Stimulated activated CD4-positive, alpha-beta T cell treated with anti-CD3 and anti-CD28 coated beads, Interleukin-4, amount 100 ng/mL, for 4 hours (primary cell): ENCODE measurements at regions not wholly inside any gene's neighbourhood (a gene's known extent, or its start where the extent isn't known, plus 50 kb on each side); places are given as distances from the start of the nearest gene placed in this dataset.
"Not testable (repeated sequence)": the region's sequence is repeated elsewhere in the genome, so short reads cannot be mapped to it uniquely, and the experiment has no call there.

Experiments used
- DNase-seq, 2 experiments: peaks; one replicate each; pipeline ENCODE4 v3.0.0-alpha.2; 2020

- no peak for DNase-seq
Measured at GRCh38 chr22:48072777-48073176, 1310.3 kb downstream of the TBC1D22A start.

DNA sequence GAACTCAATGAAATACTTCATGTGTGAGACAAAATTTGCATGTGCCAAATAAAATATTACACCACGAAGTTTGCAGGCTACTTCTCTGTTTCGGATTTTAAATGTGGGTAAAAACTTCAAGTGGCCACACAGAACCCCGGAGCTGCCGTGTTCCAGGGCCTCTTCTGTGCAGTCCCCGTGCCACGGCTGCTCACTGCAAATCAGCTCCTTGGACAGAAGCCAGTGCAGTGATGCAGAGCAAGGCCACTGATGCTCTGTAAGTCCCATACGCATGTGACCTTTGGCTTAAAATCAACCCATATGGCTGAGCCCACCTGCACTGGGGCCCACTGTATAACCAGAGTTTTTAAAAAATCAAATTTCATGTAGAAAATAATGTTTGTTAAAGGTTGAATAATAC lies 1309.4 kb downstream of the TBC1D22A start:
- DNase-seq = no peak

DNA sequence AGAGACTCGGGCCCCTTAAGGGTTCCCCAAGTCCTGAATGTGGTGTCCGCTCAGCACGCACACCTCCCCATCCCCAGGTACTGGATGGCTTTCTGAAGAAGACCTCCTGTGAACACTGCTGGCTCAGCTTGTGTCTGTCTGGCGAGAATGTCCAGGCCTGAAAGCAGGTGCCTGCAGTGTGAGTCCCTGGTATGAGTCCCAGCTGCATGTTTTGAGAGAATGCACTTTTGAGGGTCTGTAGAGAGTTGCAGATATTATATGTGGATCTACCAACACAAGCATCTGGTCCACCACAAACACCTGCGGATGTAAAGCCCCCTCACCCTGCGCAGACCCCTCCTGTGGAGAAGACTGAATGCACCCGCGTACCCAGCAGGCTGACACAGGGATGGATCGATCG lies 1308.9 kb downstream of the TBC1D22A start:
- no peak for DNase-seq

GRCh38 chr22:48070760-48071159 lies 1308.3 kb downstream of the TBC1D22A start:
- DNase-seq = no peak

DNA sequence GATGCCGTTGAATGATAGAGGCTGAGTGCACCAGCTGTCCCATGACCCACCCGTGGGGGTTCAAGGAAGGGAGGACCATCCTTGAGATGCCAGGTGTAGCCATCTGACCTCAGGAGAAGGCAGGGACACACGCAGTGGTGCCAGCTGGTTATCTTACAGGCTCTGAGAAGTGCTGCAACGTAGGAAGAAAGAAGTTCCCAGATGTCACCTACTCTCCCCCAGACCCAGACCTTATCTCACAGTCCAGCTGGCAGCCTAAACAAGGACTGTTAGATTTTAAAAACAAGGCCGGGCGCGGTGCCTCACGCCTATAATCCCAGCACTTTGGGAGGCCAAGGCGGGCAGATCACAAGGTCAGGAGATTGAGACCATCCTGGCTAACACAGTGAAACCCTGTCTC lies 1307.6 kb downstream of the TBC1D22A start:
- no peak for DNase-seq

DNA sequence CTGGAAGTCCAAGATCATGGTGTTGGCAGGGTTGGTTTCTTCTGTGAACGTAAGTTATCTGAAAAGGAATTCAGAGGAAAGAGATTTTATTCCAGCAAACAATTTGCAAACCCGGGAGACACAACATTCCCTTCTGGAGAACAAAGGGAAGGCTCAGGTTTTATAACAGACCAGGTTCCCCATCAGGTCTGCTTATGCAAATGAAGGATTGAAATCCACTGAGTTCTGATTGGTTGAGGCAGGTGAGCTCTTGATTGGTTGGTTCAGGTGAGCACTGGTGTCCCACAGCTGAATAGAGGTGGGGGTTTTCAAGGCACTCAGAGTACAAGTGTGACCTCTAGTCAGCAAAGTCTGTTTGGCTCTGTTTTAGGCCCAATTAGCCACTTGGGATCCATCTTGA lies 1306.8 kb downstream of the TBC1D22A start:
- no peak for DNase-seq

DNA sequence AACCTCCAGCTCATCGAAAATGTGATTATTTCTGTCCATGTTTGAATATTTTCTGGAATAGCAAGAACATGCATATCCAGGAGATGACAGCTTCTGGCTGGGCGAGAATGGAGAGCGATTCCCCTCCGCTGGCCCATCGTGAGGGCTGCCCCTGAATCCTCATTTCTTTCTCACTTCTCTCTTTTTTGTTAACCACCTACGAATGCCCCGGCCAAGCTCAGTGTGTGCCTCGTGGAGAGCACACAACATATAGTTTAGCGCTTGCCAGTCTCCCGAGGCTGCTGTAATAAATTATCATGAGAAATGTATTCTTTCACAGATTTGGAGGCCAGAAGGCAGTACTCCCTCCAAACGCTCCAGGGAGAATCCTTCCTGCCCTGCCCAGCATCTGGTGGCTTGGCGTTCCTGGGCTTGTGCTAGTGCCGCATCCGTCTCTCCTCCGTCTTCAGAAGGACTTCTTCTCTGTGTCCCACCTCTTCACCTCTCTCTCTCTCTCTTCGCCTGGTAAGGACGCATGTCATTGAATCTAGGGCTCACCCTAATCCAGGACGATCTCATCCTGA lies 1306.0 kb downstream of the TBC1D22A start:
- DNase-seq = no peak

DNA sequence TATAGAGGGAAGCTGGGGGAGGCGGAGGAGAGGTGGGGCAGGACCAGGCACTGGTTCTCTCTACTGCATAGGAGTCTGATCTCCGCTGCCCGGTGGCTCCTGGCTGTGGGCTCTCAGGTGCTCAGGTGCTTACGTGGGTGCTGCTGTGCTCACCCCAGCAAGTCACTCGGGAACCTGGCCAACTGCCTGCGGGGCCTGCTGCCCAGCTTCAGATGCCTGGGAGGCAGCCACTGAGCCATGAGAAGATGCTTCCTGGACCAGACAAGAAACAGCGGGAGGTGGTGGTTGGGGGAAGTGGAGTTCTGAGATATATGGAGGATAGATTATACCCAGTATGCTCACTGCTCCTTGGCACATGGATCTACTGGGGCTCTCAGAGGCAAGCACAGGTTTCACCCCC lies 1303.4 kb downstream of the TBC1D22A start:
- DNase-seq = no peak

- no peak for DNase-seq
Measured at GRCh38 chr22:48061726-48062125, 1299.3 kb downstream of the TBC1D22A start.

DNA sequence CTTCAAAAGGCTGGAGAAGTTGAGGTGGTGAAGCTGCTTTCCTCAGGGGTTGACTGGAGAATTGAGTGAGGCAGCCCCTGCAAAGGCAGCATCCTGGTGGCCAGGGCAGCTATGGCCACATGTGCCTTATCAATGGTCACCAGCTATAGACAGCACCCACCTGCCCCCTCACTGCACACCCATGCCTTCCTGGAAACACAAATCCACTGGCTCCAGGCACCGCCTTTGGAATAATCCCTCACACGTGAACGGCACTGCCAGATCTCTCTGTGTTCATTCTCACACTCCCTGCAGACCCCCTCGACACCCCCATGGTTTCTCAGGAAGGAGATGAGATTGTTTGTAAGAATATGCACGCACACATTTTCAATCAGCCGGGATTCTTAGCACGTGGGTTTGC lies 1297.8 kb downstream of the TBC1D22A start:
- DNase-seq = no peak

- DNase-seq = not testable (repeated sequence)
Measured at GRCh38 chr22:48059521-48059920, 1297.1 kb downstream of the TBC1D22A start.

- no peak for DNase-seq
Measured at GRCh38 chr22:48057116-48057835, 1294.8 kb downstream of the TBC1D22A start.

GRCh38 chr22:48055827-48056226 lies 1293.4 kb downstream of the TBC1D22A start:
- DNase-seq = no peak

- no peak for DNase-seq
Measured at GRCh38 chr22:48055185-48055584, 1292.7 kb downstream of the TBC1D22A start.

GRCh38 chr22:48054596-48054995 lies 1292.1 kb downstream of the TBC1D22A start:
- DNase-seq = no peak

- no peak for DNase-seq
Measured at GRCh38 chr22:48053973-48054372, 1291.5 kb downstream of the TBC1D22A start.

GRCh38 chr22:48053486-48053885 lies 1291.0 kb downstream of the TBC1D22A start:
- no peak for DNase-seq

DNA sequence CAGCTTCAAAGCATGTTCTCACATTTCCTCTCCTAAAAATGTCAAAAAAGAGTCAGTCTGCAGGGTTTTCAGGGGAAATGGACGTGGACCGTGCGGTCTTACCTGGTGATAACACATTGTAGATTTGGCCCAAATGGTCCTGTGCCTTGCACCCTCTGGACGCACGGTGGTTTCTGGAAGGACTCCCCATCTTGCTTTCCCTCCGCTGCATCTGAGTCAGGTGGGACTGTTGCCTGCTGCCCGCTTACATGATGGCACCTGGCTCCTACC lies 1290.1 kb downstream of the TBC1D22A start:
- no peak for DNase-seq

- no peak for DNase-seq
Measured at GRCh38 chr22:48051796-48052620, 1289.6 kb downstream of the TBC1D22A start.

DNA sequence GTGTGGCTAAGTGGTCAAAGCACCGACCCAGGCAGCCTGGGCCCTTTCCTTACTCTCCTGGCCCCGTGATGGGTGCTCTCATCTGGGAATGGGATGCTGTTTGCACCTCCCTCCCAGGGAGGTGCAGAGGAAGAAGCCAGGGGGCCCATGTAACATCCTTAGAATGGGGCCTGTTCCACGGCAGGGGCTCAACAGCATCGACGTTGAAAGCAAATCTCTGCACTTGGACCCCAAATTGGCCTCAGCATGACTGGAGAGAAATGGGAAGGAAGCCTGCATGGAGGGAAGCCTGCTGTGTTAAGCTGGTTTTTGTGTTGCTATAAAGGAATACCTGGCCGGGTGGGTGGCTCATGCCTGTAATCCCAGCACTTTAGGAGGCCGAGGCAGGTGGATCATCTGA lies 1288.4 kb downstream of the TBC1D22A start:
- no peak for DNase-seq

DNA sequence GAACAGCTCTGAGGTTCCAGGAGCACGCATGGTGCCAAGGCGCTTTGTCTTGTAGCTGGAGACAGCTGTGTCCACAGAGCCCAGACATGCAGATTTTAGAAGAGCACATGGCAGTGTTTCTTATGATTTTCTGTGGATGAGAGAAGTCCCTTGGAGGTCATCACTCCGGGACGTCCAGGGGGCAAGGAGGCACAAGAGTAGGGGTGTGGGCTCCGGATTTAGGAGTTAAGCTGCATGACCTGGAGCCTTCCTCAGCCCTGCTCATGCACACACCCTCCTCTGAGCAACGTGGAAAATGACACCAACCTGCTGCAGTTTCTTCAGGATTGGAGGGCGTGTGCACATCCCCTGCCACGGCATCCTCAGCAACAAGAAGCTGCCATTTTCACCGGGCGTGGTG lies 1286.7 kb downstream of the TBC1D22A start:
- DNase-seq = no peak

DNA sequence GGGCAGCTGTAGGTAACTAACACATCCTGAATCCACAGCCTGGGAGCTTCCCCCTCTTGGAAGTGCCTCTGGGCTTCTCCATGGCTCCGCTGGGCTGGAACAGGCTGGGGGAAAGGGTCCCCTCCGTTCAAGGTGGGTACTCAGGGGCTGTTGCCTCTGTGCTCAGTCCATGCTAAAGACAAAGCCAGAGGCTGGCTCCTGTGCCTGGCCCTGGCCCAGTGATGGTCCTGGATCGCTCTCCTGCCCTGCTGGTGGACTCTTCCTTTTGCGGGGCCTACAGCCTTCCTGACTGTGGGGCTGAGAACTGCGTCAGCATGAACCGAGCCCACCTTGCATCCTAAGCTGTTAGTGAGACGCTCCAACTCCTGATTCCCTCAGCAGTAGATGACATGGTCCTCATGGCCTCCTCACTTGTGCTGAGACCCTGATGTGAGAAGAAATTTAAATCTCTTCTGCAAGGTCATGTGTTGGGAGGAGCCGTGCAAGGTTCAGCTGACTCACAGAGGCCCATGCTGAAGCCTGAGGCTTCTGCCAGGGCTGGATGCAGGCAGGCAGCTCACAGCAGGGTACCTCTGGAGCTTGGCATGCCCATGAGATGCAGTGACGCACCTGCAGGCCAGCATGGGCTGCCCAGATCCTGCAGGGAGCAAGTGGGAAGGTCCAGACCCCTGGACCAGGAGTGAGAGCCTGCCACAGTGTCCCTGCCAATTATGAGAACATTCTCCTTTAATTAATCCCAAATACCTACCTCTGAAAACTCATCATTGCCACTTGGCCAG lies 1285.5 kb downstream of the TBC1D22A start:
- DNase-seq = no peak

DNA sequence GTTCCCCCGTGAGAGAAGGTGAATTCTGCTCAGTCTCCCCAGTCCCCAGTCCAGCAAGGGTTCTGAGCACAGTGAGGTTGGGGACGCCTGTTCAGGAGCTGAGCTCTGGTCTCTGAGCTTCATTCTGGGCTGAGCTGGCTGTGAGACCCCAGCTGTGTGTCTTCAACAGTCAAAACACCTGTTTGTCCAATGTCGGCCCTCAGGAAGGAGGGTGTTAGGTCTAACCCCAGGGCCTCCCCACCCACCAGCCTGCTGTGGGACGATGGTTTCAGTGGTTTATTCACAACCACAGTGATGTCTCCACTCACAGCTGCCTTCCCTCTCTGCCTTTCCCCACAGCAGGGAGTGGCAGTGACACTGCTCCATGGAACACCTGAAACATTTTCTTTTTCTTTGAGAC lies 1282.9 kb downstream of the TBC1D22A start:
- no peak for DNase-seq
